ENCODE measurements at regions not wholly inside any gene's neighbourhood (a gene's known extent, or its start where the extent isn't known, plus 50 kb on each side); places are given as distances from the start of the nearest gene placed in this dataset.

DNA sequence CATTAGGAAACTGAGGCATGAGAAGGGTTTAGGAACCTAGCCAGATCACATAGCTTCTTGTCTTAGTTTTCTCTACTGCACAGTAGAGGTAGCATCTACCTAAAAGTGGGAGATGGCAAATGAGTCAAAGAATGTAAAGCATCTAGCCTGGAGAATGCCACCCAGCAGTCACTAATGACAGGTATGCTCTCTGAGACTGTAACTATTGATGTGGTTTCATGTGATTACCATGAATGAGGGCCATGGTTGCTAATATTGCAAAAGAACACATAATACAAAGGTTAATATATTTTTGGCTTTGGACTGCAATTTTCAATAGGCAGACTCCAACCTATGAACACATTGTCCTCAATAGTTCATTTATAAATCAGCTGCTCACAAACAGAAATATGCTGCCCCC is 389.9 kb downstream of the GRIN2B start:
- TF ChIP-seq, protein P1, sequence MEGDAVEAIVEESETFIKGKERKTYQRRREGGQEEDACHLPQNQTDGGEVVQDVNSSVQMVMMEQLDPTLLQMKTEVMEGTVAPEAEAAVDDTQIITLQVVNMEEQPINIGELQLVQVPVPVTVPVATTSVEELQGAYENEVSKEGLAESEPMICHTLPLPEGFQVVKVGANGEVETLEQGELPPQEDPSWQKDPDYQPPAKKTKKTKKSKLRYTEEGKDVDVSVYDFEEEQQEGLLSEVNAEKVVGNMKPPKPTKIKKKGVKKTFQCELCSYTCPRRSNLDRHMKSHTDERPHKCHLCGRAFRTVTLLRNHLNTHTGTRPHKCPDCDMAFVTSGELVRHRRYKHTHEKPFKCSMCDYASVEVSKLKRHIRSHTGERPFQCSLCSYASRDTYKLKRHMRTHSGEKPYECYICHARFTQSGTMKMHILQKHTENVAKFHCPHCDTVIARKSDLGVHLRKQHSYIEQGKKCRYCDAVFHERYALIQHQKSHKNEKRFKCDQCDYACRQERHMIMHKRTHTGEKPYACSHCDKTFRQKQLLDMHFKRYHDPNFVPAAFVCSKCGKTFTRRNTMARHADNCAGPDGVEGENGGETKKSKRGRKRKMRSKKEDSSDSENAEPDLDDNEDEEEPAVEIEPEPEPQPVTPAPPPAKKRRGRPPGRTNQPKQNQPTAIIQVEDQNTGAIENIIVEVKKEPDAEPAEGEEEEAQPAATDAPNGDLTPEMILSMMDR (IDR thresholded peaks at IDR 0.05): no peak
- TF ChIP-seq POLR2AphosphoS5 (IDR thresholded peaks at IDR 0.05): no peak

Data from breast epithelium (tissue), 3 donors.